WTC11 (cell line): ENCODE measurements at regions not wholly inside any gene's neighbourhood (a gene's known extent, or its start where the extent isn't known, plus 50 kb on each side); places are given as distances from the start of the nearest gene placed in this dataset.

Experiments
- ATAC-seq: fragments of 200-7000 bp; cut with Tn5 transposase; 2 replicates; pipeline ENCODE4 v1.10.0; 2021; ENCODE audit warnings: mild to moderate bottlenecking, moderate library complexity
- CTCF ChIA-PET: fragments of 300-600 bp; sonication (Branson Sonifier 250); formaldehyde crosslinking; loops from one replicate; lab custom pipeline; 2021; ENCODE audit warnings: antibody characterized with exemption; lab: Charles Lee
- POLR2A ChIA-PET: fragments of 350-600 bp; sonication (Branson Sonifier 250); formaldehyde crosslinking; loops from one replicate; lab custom pipeline; 2021; ENCODE audit warnings: antibody characterized with exemption; lab: Charles Lee
- DNase-seq: peaks from one replicate; pipeline ENCODE4 v3.0.0; 2021; ENCODE audit warnings: low spot score
- H3K27ac Mint-ChIP-seq: 2 replicates; pipeline ENCODE4 v1.8.0; 2021; ENCODE audit warnings: mixed read lengths
- H3K27me3 Mint-ChIP-seq: 2 replicates; pipeline ENCODE4 v1.8.0; 2021; ENCODE audit warnings: low read depth, mild to moderate bottlenecking, moderate library complexity, mixed read lengths
- H3K36me3 Mint-ChIP-seq: 2 replicates; pipeline ENCODE4 v1.8.0; 2021; ENCODE audit warnings: mixed read lengths
- H3K4me1 Mint-ChIP-seq: 2 replicates; pipeline ENCODE4 v1.8.0; 2022; ENCODE audit warnings: mixed read lengths
- H3K4me3 Mint-ChIP-seq: 2 replicates; pipeline ENCODE4 v1.8.0; 2021; ENCODE audit warnings: mild to moderate bottlenecking, moderate library complexity, mixed read lengths
- H3K9me3 Mint-ChIP-seq: 2 replicates; pipeline ENCODE4 v1.8.0; 2021; ENCODE audit warnings: mixed read lengths
- ATF1 ChIP-seq: sonication (generic); formaldehyde crosslinking; IDR thresholded peaks from 2 replicates; pipeline ENCODE4 v1.8.1; 2023; ENCODE audit warnings: mild to moderate bottlenecking, moderate library complexity, missing genetic modification reagents
- ATF2 ChIP-seq: sonication (generic); formaldehyde crosslinking; IDR thresholded peaks from 2 replicates; pipeline ENCODE4 v1.8.1; 2022; ENCODE audit warnings: low read depth, missing genetic modification reagents, borderline replicate concordance
- GABPB1 ChIP-seq: sonication (generic); formaldehyde crosslinking; IDR thresholded peaks from 2 replicates; pipeline ENCODE4 v1.8.1; 2023; ENCODE audit warnings: mild to moderate bottlenecking, missing genetic modification reagents
- GRHL2 ChIP-seq: fragments of 250-450 bp; sonication (Bioruptor Pico); IDR thresholded peaks from 2 replicates; pipeline ENCODE4 v1.8.0; 2022; ENCODE audit warnings: mild to moderate bottlenecking, moderate library complexity; ENCODE audit not compliant: insufficient replicate concordance, severe bottlenecking
- JAZF1 ChIP-seq: fragments of 250-450 bp; sonication (Bioruptor Pico); IDR thresholded peaks from 2 replicates; pipeline ENCODE4 v1.9.0; 2021; ENCODE audit warnings: moderate library complexity, mild to moderate bottlenecking, inconsistent platforms
- RELA ChIP-seq: sonication (generic); formaldehyde crosslinking; IDR thresholded peaks from 2 replicates; pipeline ENCODE4 v1.8.1; 2022; ENCODE audit warnings: missing genetic modification reagents, mild to moderate bottlenecking, borderline replicate concordance
- SMAD4 ChIP-seq: sonication (generic); formaldehyde crosslinking; IDR thresholded peaks from 2 replicates; pipeline ENCODE4 v1.8.0; 2022; ENCODE audit warnings: mild to moderate bottlenecking, missing genetic modification reagents
- SP1 ChIP-seq: sonication (generic); formaldehyde crosslinking; conservative IDR thresholded peaks from 2 replicates; pipeline ENCODE4 v1.8.1; 2022; ENCODE audit warnings: missing genetic modification reagents
- USF1 ChIP-seq: sonication (generic); formaldehyde crosslinking; IDR thresholded peaks from 2 replicates; pipeline ENCODE4 v1.8.0; 2022; ENCODE audit warnings: mild to moderate bottlenecking, missing genetic modification reagents
- ZBTB21 ChIP-seq: sonication (generic); formaldehyde crosslinking; IDR thresholded peaks from 2 replicates; pipeline ENCODE4 v1.8.1; 2023; ENCODE audit warnings: mild to moderate bottlenecking, missing genetic modification reagents, borderline replicate concordance
- ZNF138 ChIP-seq: sonication (generic); formaldehyde crosslinking; conservative IDR thresholded peaks from 2 replicates; pipeline ENCODE4 v1.8.1; 2022; ENCODE audit warnings: mild to moderate bottlenecking, moderate library complexity, missing genetic modification reagents
- ZNF232 ChIP-seq: sonication (generic); formaldehyde crosslinking; IDR thresholded peaks from 2 replicates; pipeline ENCODE4 v1.8.0; 2022; ENCODE audit warnings: mild to moderate bottlenecking, missing genetic modification reagents
- ZNF425 ChIP-seq: fragments of 250-450 bp; sonication (Bioruptor Pico); conservative IDR thresholded peaks from 2 replicates; pipeline ENCODE4 v1.9.0; 2021; ENCODE audit warnings: mild to moderate bottlenecking
- ZNF671 ChIP-seq: fragments of 250-450 bp; sonication (Bioruptor Pico); IDR thresholded peaks from 2 replicates; pipeline ENCODE4 v1.8.0; 2021; ENCODE audit warnings: mild to moderate bottlenecking
- TF ChIP-seq, protein P1 (sequence below): sonication (generic); formaldehyde crosslinking; IDR thresholded peaks from 2 replicates; pipeline ENCODE4 v1.8.0; 2023; ENCODE audit warnings: mild to moderate bottlenecking, missing genetic modification reagents
- TF ChIP-seq, protein P2 (sequence below): fragments of 250-450 bp; sonication (Bioruptor Pico); IDR thresholded peaks from 2 replicates; pipeline ENCODE4 v1.9.0; 2021; ENCODE audit warnings: mild to moderate bottlenecking
- TF ChIP-seq, protein P3 (sequence below): sonication (generic); formaldehyde crosslinking; conservative IDR thresholded peaks from 2 replicates; pipeline ENCODE4 v1.8.1; 2023; ENCODE audit warnings: mild to moderate bottlenecking, low read depth, missing genetic modification reagents, moderate library complexity

DNA sequence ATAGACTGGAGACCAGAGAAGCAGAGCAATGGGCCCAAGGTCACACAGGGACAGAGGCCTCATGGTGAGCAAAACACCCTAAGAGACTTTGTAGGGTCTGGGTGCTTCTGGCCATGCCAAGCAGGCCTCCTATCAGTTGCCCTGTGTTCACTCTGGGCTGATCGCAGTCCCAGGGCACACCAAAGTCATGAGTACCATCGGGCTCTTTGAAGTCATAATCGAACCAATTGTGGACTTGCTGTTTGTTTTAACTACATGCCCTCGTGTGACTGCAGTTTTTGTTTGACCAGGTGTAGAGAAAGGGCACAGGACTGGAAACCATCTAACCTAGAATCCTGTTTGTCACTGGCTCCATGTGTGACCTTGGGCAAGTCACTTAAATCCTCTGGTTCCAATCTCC, 172.5 kb upstream of the CPEB2 start:
- H3K9me3 Mint-ChIP-seq, result no peaks in the 10 kb centered on the region
- H3K4me1 Mint-ChIP-seq, result no peaks in the 10 kb centered on the region
- H3K27me3 Mint-ChIP-seq, result no peaks in the 10 kb centered on the region
- DNase-seq (no peak), ATAC-seq (no peak)
- POLR2A ChIA-PET, result no interaction called here
- TF ChIP-seq SMAD4 (no peak), SP1 (no peak), RELA (CRISPR knock-in tag) (no peak), ATF2 (CRISPR knock-in tag) (no peak)
- TF ChIP-seq, protein P1, sequence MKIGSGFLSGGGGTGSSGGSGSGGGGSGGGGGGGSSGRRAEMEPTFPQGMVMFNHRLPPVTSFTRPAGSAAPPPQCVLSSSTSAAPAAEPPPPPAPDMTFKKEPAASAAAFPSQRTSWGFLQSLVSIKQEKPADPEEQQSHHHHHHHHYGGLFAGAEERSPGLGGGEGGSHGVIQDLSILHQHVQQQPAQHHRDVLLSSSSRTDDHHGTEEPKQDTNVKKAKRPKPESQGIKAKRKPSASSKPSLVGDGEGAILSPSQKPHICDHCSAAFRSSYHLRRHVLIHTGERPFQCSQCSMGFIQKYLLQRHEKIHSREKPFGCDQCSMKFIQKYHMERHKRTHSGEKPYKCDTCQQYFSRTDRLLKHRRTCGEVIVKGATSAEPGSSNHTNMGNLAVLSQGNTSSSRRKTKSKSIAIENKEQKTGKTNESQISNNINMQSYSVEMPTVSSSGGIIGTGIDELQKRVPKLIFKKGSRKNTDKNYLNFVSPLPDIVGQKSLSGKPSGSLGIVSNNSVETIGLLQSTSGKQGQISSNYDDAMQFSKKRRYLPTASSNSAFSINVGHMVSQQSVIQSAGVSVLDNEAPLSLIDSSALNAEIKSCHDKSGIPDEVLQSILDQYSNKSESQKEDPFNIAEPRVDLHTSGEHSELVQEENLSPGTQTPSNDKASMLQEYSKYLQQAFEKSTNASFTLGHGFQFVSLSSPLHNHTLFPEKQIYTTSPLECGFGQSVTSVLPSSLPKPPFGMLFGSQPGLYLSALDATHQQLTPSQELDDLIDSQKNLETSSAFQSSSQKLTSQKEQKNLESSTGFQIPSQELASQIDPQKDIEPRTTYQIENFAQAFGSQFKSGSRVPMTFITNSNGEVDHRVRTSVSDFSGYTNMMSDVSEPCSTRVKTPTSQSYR (CRISPR knock-in tag), result no peak
- TF ChIP-seq, protein P2, sequence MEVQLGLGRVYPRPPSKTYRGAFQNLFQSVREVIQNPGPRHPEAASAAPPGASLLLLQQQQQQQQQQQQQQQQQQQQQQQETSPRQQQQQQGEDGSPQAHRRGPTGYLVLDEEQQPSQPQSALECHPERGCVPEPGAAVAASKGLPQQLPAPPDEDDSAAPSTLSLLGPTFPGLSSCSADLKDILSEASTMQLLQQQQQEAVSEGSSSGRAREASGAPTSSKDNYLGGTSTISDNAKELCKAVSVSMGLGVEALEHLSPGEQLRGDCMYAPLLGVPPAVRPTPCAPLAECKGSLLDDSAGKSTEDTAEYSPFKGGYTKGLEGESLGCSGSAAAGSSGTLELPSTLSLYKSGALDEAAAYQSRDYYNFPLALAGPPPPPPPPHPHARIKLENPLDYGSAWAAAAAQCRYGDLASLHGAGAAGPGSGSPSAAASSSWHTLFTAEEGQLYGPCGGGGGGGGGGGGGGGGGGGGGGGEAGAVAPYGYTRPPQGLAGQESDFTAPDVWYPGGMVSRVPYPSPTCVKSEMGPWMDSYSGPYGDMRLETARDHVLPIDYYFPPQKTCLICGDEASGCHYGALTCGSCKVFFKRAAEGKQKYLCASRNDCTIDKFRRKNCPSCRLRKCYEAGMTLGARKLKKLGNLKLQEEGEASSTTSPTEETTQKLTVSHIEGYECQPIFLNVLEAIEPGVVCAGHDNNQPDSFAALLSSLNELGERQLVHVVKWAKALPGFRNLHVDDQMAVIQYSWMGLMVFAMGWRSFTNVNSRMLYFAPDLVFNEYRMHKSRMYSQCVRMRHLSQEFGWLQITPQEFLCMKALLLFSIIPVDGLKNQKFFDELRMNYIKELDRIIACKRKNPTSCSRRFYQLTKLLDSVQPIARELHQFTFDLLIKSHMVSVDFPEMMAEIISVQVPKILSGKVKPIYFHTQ (CRISPR knock-in tag), result no peak
- H3K4me3 Mint-ChIP-seq, result no peak overlapping the region
- CTCF ChIA-PET, result no interaction called here
- no peak overlapping the region for H3K27ac Mint-ChIP-seq
- H3K36me3 Mint-ChIP-seq, result no peaks in the 10 kb centered on the region

DNA sequence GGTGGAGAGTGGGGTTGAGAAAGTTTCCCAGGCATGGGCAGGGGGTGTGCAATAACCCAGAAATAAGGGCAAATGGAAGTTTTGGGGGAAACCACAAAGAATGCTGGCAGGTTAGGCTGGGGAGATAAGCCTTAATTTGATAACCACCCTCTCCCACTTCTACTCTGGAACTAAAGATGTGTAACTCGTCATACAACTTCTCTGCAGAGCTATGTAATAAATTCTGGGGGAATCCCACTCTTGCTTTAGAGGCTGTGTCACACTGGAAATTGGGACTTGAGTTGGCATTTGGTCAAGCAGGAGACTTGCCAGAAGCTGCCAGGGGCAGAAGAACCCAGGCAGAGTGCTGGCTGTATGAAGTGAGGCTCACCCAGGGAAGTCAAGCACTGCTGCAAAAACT, 170.9 kb upstream of the CPEB2 start:
- TF ChIP-seq USF1 (CRISPR knock-in tag) (no peak), JAZF1 (CRISPR knock-in tag) (no peak), ZBTB21 (CRISPR knock-in tag) (no peak), ZNF425 (CRISPR knock-in tag) (no peak), ATF1 (CRISPR knock-in tag) (no peak), ZNF138 (CRISPR knock-in tag) (no peak), ZNF671 (CRISPR knock-in tag) (no peak)
- POLR2A ChIA-PET, result no interaction called here
- CTCF ChIA-PET, result no interaction called here
- H3K36me3 Mint-ChIP-seq, result no peaks in the 10 kb centered on the region
- H3K4me3 Mint-ChIP-seq, result no peak overlapping the region
- H3K27me3 Mint-ChIP-seq, result no peaks in the 10 kb centered on the region
- no peak for DNase-seq
- H3K4me1 Mint-ChIP-seq, result no peaks in the 10 kb centered on the region
- no peak overlapping the region for H3K27ac Mint-ChIP-seq
- no peak for ATAC-seq
- H3K9me3 Mint-ChIP-seq, result peaks cover 6% of the 10 kb centered on the region

GRCh38 chr4:14833053-14833452, 169.2 kb upstream of the CPEB2 start:
- Mint-ChIP-seq H3K9me3 (peaks cover 10% of the 10 kb centered on the region), H3K27me3 (no peaks in the 10 kb centered on the region), H3K36me3 (no peaks in the 10 kb centered on the region), H3K4me1 (no peaks in the 10 kb centered on the region), H3K4me3 (no peak overlapping the region), H3K27ac (no peak overlapping the region)
- POLR2A ChIA-PET, result no interaction called here
- CTCF ChIA-PET, result no interaction called here
- DNase-seq, result no peak
- ATAC-seq, result no peak
- TF ChIP-seq ZNF671 (CRISPR knock-in tag) (no peak), SP1 (no peak), ZNF232 (no peak), SMAD4 (no peak), GRHL2 (CRISPR knock-in tag) (no peak), GABPB1 (CRISPR knock-in tag) (no peak), RELA (CRISPR knock-in tag) (no peak)
- TF ChIP-seq, protein P3, sequence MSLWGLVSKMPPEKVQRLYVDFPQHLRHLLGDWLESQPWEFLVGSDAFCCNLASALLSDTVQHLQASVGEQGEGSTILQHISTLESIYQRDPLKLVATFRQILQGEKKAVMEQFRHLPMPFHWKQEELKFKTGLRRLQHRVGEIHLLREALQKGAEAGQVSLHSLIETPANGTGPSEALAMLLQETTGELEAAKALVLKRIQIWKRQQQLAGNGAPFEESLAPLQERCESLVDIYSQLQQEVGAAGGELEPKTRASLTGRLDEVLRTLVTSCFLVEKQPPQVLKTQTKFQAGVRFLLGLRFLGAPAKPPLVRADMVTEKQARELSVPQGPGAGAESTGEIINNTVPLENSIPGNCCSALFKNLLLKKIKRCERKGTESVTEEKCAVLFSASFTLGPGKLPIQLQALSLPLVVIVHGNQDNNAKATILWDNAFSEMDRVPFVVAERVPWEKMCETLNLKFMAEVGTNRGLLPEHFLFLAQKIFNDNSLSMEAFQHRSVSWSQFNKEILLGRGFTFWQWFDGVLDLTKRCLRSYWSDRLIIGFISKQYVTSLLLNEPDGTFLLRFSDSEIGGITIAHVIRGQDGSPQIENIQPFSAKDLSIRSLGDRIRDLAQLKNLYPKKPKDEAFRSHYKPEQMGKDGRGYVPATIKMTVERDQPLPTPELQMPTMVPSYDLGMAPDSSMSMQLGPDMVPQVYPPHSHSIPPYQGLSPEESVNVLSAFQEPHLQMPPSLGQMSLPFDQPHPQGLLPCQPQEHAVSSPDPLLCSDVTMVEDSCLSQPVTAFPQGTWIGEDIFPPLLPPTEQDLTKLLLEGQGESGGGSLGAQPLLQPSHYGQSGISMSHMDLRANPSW, result no peak
